SK-N-SH (cell line): ENCODE measurements at regions not wholly inside any gene's neighbourhood (a gene's known extent, or its start where the extent isn't known, plus 50 kb on each side); places are given as distances from the start of the nearest gene placed in this dataset.

ENCODE experiments used
- CTCF ChIA-PET: fragments of 300-600, 350-600 bp; formaldehyde crosslinking; extraction: SDS; loops from one replicate; lab custom pipeline; 2021; lab: Yijun Ruan, JAX
- POLR2A ChIA-PET: fragments of 350-600 bp; sonication (Branson Sonifier 250); formaldehyde crosslinking; extraction: SDS; loops from one replicate; lab custom pipeline; 2020; ENCODE audit warnings: antibody characterized with exemption, inconsistent platforms; lab: Yijun Ruan, JAX
- DNase-seq: peaks from one replicate; pipeline ENCODE4 v3.0.0; 2012
- H2AFZ ChIP-seq: fragments of 200-600 bp; sonication (generic); 2 replicates; pipeline ENCODE4 v1.8.1; 2016; ENCODE audit warnings: antibody characterized with exemption, mild to moderate bottlenecking, low read depth
- H3F3A ChIP-seq: fragments of 200-600 bp; sonication (generic); replicated peaks from 2 replicates; pipeline ENCODE3; 2016; ENCODE audit warnings: antibody characterized with exemption, mild to moderate bottlenecking; ENCODE audit not compliant: insufficient read depth
- H3K27ac ChIP-seq, 2 experiments: fragments of 200-500 bp in 1 of 2; fragments of 200-600 bp in 1 of 2; sonication (Bioruptor generic) in 1 of 2; sonication (generic), shearing (Covaris generic) in 1 of 2; 2 replicates each; pipeline versions ENCODE4 v1.5.1 to v1.6.1; 2014 to 2016; ENCODE audit warnings: low read depth in 2 of 2, inconsistent platforms in 1 of 2, low read length in 1 of 2, mild to moderate bottlenecking in 1 of 2, mixed read lengths in 1 of 2
- H3K27me3 ChIP-seq: fragments of 200-600 bp; sonication (generic), shearing (Covaris generic); 2 replicates; pipeline ENCODE4 v1.6.1; 2016; ENCODE audit warnings: mixed run types; ENCODE audit not compliant: insufficient read depth
- H3K36me3 ChIP-seq, 2 experiments: fragments of 200-500 bp in 1 of 2; fragments of 200-600 bp in 1 of 2; sonication (Bioruptor generic) in 1 of 2; sonication (generic) in 1 of 2; replicated peaks in 1 of 2; 2 replicates each; pipeline versions ENCODE3 to v1.5.1; 2014 to 2016; ENCODE audit warnings: low read length in 1 of 2, mild to moderate bottlenecking in 1 of 2; ENCODE audit not compliant: insufficient read depth in 2 of 2, control insufficient read depth in 1 of 2
- H3K4me1 ChIP-seq, 2 experiments: fragments of 200-500 bp in 1 of 2; fragments of 200-600 bp in 1 of 2; sonication (Bioruptor generic) in 1 of 2; sonication (generic), shearing (Covaris generic) in 1 of 2; 2 replicates each; pipeline versions ENCODE4 v1.5.1 to v1.6.1; 2014 to 2016; ENCODE audit warnings: low read depth in 1 of 2, low read length in 1 of 2, mixed run types in 1 of 2; ENCODE audit not compliant: insufficient read depth in 2 of 2, control insufficient read depth in 1 of 2
- H3K4me2 ChIP-seq: fragments of 200-600 bp; sonication (generic), shearing (Covaris generic); 2 replicates; pipeline ENCODE4 v1.6.1; 2017; ENCODE audit warnings: mixed run types
- H3K4me3 ChIP-seq, 2 experiments: fragments of 200-500 bp in 1 of 2; fragments of 200-600 bp in 1 of 2; sonication (Bioruptor generic) in 1 of 2; sonication (generic), shearing (Covaris generic) in 1 of 2; 2 replicates each; pipeline versions ENCODE4 v1.5.1 to v1.8.1; 2014 to 2016; ENCODE audit warnings: low read depth in 2 of 2, inconsistent platforms in 1 of 2, low read length in 1 of 2, mild to moderate bottlenecking in 1 of 2, mixed read lengths in 1 of 2, moderate library complexity in 1 of 2
- H3K79me2 ChIP-seq: fragments of 200-600 bp; sonication (generic); 2 replicates; pipeline ENCODE4 v1.8.1; 2017; ENCODE audit warnings: mild to moderate bottlenecking; ENCODE audit not compliant: insufficient read depth
- H3K9ac ChIP-seq: fragments of 200-600 bp; sonication (generic); 2 replicates; pipeline ENCODE4 v1.6.1; 2017; ENCODE audit warnings: mixed run types
- H3K9me2 ChIP-seq: fragments of 200-600 bp; sonication (generic); 2 replicates; pipeline ENCODE4 v1.6.1; 2017; ENCODE audit warnings: mixed run types
- H3K9me3 ChIP-seq: fragments of 200-600 bp; sonication (generic); 2 replicates; pipeline ENCODE4 v1.6.1; 2017; ENCODE audit warnings: mixed run types, mild to moderate bottlenecking, moderate library complexity
- H4K20me1 ChIP-seq: fragments of 200-600 bp; sonication (generic); 2 replicates; pipeline ENCODE4 v1.6.1; 2017; ENCODE audit warnings: mild to moderate bottlenecking, mixed run types; ENCODE audit not compliant: insufficient read depth
- CHD2 ChIP-seq: fragments of 150-350 bp; IDR thresholded peaks from 2 replicates; pipeline ENCODE4 v1.6.1; 2018; ENCODE audit warnings: low read length; ENCODE audit not compliant: partially characterized antibody
- ELF1 ChIP-seq: IDR thresholded peaks from 2 replicates; pipeline ENCODE4 v1.4.0; 2012
- EP300 ChIP-seq, 2 experiments: IDR thresholded peaks; 2 replicates each; pipeline versions ENCODE4 v1.4.0 to v1.6.1; 2012; ENCODE audit warnings: borderline replicate concordance in 1 of 2, low read depth in 1 of 2, low read length in 1 of 2
- EZH2phosphoT487 ChIP-seq: fragments of 200-600 bp; sonication (generic); IDR thresholded peaks from 2 replicates; pipeline ENCODE4 v1.6.1; 2017; ENCODE audit warnings: low read depth, mixed run types, mild to moderate bottlenecking, antibody characterized with exemption, moderate library complexity, borderline replicate concordance
- FOXJ3 ChIP-seq: sonication (generic); formaldehyde crosslinking; IDR thresholded peaks from 2 replicates; pipeline ENCODE4 v1.5.1; 2020; ENCODE audit warnings: mild to moderate bottlenecking, missing genetic modification reagents
- GATA2 ChIP-seq: sonication (generic); formaldehyde crosslinking; IDR thresholded peaks from 2 replicates; pipeline ENCODE4 v1.5.0; 2020; ENCODE audit warnings: mild to moderate bottlenecking, missing genetic modification reagents
- JUND ChIP-seq: IDR thresholded peaks from 2 replicates; pipeline ENCODE4 v1.4.0; 2012
- MAX ChIP-seq: IDR thresholded peaks from 2 replicates; pipeline ENCODE4 v1.4.0; 2012; ENCODE audit warnings: low read depth
- MXI1 ChIP-seq: IDR thresholded peaks from 2 replicates; pipeline ENCODE4 v1.6.1; 2012; ENCODE audit warnings: mild to moderate bottlenecking, low read depth, low read length, improper control_type of control experiment
- NFIC ChIP-seq: IDR thresholded peaks from 2 replicates; pipeline ENCODE4 v1.4.0; 2012; ENCODE audit warnings: borderline replicate concordance
- NRF1 ChIP-seq: IDR thresholded peaks from 2 replicates; pipeline ENCODE4 v1.6.1; 2012; ENCODE audit warnings: low read depth, mild to moderate bottlenecking, low read length
- POLR2AphosphoS5 ChIP-seq: IDR thresholded peaks from 2 replicates; pipeline ENCODE4 v1.6.1; 2012; ENCODE audit warnings: low read depth, low read length
- RAD21 ChIP-seq: IDR thresholded peaks from 2 replicates; pipeline ENCODE4 v1.6.1; 2012; ENCODE audit warnings: mild to moderate bottlenecking, low read length
- RCOR1 ChIP-seq: fragments of 150-350 bp; IDR thresholded peaks from 2 replicates; pipeline ENCODE4 v1.6.1; 2017; ENCODE audit warnings: antibody characterized with exemption, low read length
- RFX5 ChIP-seq: IDR thresholded peaks from 2 replicates; pipeline ENCODE4 v1.6.1; 2012; ENCODE audit warnings: mild to moderate bottlenecking, improper control_type of control experiment, low read length
- SIN3A ChIP-seq: IDR thresholded peaks from 2 replicates; pipeline ENCODE4 v1.6.1; 2012; ENCODE audit warnings: low read depth, mild to moderate bottlenecking, low read length, moderate library complexity, borderline replicate concordance
- TAF1 ChIP-seq: IDR thresholded peaks from 2 replicates; pipeline ENCODE4 v1.6.1; 2012; ENCODE audit warnings: low read depth, mild to moderate bottlenecking, low read length, moderate library complexity, borderline replicate concordance
- TCF12 ChIP-seq: IDR thresholded peaks from 2 replicates; pipeline ENCODE4 v1.4.0; 2012
- TEAD4 ChIP-seq: IDR thresholded peaks from 2 replicates; pipeline ENCODE4 v1.4.0; 2012; ENCODE audit warnings: mild to moderate bottlenecking, borderline replicate concordance; ENCODE audit not compliant: insufficient read depth
- USF1 ChIP-seq: IDR thresholded peaks from 2 replicates; pipeline ENCODE4 v1.4.0; 2012; ENCODE audit warnings: low read depth, borderline replicate concordance
- USF2 ChIP-seq: fragments of 150-350 bp; IDR thresholded peaks from 2 replicates; pipeline ENCODE4 v1.6.1; 2017; ENCODE audit warnings: antibody characterized with exemption, low read length, low read depth, borderline replicate concordance
- YY1 ChIP-seq: IDR thresholded peaks from 2 replicates; pipeline ENCODE4 v1.4.0; 2012; ENCODE audit warnings: low read depth, mild to moderate bottlenecking
- ZBTB33 ChIP-seq: IDR thresholded peaks from 2 replicates; pipeline ENCODE4 v1.4.0; 2012; ENCODE audit warnings: low read depth, borderline replicate concordance
- WGBS: methylation state at CpG from one replicate; pipeline ENCODE4 v1.1.6; 2017; ENCODE audit warnings: low lambda C conversion rate; 5-methylcytosine and 5-hydroxymethylcytosine counted together

- Histone ChIP-seq H4K20me1 (no peaks in the 10 kb centered on the region), H3K4me2 (no peak overlapping the region), H3K27ac (no peak overlapping the region), H3K9me3 (no peaks in the 10 kb centered on the region), H3F3A (no peaks in the 10 kb centered on the region), H3K4me1 (no peaks in the 10 kb centered on the region; a peak in 1 of 4 replicates), H3K9me2 (no peaks in the 10 kb centered on the region), H3K36me3 (no peaks in the 10 kb centered on the region), H3K4me3 (no peak overlapping the region), H2AFZ (no peak overlapping the region), H3K27me3 (no peaks in the 10 kb centered on the region), H3K79me2 (no peaks in the 10 kb centered on the region), H3K9ac (no peak overlapping the region)
- ChIA-PET POLR2A (no interaction called here), CTCF (no interaction called here)
- DNase-seq = no peak
- TF ChIP-seq TAF1 (no peak), ZBTB33 (no peak), MAX (no peak), TEAD4 (no peak), CHD2 (no peak), NRF1 (no peak), NFIC (no peak), EP300 (IDR thresholded peaks at IDR 0.05; ENCODE audit: borderline replicate concordance in 1 of 2, low read depth in 1 of 2, low read length in 1 of 2) (no peak)
- 43% methylated on average over 4 of the region's 4 CpGs for WGBS
Observed at GRCh38 chr6:51004380-51004779, 185.7 kb downstream of the TFAP2B start.

- Histone ChIP-seq H3K9me3 (no peaks in the 10 kb centered on the region), H3K79me2 (no peaks in the 10 kb centered on the region), H3K4me1 (no peaks in the 10 kb centered on the region; a peak in 1 of 4 replicates), H3F3A (no peaks in the 10 kb centered on the region), H3K4me3 (no peak overlapping the region), H3K4me2 (no peak overlapping the region), H4K20me1 (no peaks in the 10 kb centered on the region), H3K36me3 (no peaks in the 10 kb centered on the region), H3K9me2 (no peaks in the 10 kb centered on the region), H3K27me3 (no peaks in the 10 kb centered on the region), H3K27ac (no peak overlapping the region), H3K9ac (no peak overlapping the region), H2AFZ (no peak overlapping the region)
- TF ChIP-seq EZH2phosphoT487 = no peak
- TF ChIP-seq RFX5 = no peak
- no peak for TF ChIP-seq USF1
- no peak for TF ChIP-seq YY1
- no peak for TF ChIP-seq SIN3A
- no peak for TF ChIP-seq ZBTB33
- TF ChIP-seq GATA2 (CRISPR knock-in tag) = no peak
- TF ChIP-seq FOXJ3 (CRISPR knock-in tag) = no peak
- TF ChIP-seq NRF1 = no peak
- TF ChIP-seq USF2 = no peak
- TF ChIP-seq RCOR1 = no peak
- TF ChIP-seq CHD2 = no peak
- no peak for TF ChIP-seq JUND
- no peak for TF ChIP-seq POLR2AphosphoS5
- no peak for TF ChIP-seq ELF1
- TF ChIP-seq RAD21 = no peak
- no peak for TF ChIP-seq TCF12
- TF ChIP-seq NFIC = no peak
- no peak for TF ChIP-seq MXI1
- ChIA-PET POLR2A (no interaction called here), CTCF (interaction anchor here (0.8 to 0.9 kb wide), 2 partner anchors 21 to 89 kb away, joined by 3 read pairs; no protein-coding TSS in a partner anchor)
- no peak for DNase-seq
Observed at GRCh38 chr6:51005779-51006178, 187.1 kb downstream of the TFAP2B start.
